GM18861 (cell line): ENCODE measurements at regions not wholly inside any gene's neighbourhood (a gene's known extent, or its start where the extent isn't known, plus 50 kb on each side); places are given as distances from the start of the nearest gene placed in this dataset.
"Not testable (repeated sequence)": the region's sequence is repeated elsewhere in the genome, so short reads cannot be mapped to it uniquely, and the experiment has no call there.

Experiments used
- ATAC-seq: cut with Tn5 transposase; IDR thresholded peaks from one replicate; pipeline ENCODE4 v1.9.1; 2021; ENCODE audit not compliant: unreplicated experiment

DNA sequence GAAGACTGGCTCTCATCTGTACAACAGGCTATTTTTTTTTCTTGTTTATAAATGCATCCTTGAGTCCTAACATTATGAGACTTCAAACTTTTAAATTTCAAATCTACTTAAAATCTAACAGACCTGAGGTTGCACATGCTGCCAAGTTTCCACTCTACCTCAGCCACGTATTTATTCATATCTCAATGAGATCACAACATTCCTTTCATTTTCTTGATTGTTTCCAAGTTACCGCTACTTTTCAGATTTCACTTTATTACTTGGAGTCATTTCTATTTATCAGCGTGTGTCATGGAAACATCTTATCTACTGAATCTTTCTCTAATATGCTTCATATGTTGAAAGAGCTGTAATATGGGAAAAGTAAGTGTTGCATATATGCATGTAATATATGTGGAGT is 1257.5 kb upstream of the ATXN8OS start:
- ATAC-seq, result no peak

GRCh38 chr13:68846663-68847062 is 1261.0 kb upstream of the ATXN8OS start:
- ATAC-seq, result no peak

GRCh38 chr13:68834375-68834774 is 1273.3 kb upstream of the ATXN8OS start:
- no peak for ATAC-seq

DNA sequence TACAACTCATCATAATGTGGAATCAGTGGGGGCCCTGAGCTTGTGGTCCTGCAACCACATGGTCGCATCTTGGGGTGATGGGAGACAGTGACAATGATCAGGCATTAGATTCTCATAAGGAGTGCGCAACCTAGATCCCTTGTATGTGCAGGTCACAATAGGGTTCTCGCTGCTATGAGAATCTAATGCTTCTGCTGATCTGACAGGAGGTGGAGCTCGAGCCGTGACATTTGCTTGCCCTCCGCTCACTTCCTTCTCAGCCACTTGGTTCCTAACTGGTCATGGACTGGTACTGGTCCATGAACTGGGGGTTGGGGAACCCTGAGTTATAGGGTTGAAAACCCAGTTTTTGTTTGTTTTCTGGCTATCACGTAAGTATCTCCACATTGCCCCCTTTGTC is 1290.9 kb upstream of the ATXN8OS start:
- no peak for ATAC-seq

- no peak for ATAC-seq
Measured at GRCh38 chr13:68813180-68813796, 1294.3 kb upstream of the ATXN8OS start.

GRCh38 chr13:68810660-68811059 is 1297.0 kb upstream of the ATXN8OS start:
- ATAC-seq, result no peak

DNA sequence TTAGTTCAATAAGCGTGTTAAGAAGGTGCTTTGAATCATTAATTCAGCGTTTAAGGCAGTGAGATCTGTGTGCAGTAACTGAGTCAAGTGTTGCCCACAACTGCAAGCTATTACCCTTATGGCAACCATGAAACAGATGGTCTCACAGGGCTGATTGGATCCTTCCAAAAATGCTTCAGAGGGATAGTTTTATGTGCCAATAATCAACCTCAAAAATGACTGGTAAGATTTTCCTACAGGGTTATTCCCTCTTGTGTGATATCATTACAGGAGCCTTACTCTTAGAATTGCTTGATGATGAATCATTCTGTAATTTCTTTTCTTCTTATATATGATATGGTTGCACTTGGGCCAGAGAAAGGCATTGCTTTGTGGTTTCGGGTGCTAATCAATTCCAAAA is 1299.2 kb upstream of the ATXN8OS start:
- no peak for ATAC-seq

DNA sequence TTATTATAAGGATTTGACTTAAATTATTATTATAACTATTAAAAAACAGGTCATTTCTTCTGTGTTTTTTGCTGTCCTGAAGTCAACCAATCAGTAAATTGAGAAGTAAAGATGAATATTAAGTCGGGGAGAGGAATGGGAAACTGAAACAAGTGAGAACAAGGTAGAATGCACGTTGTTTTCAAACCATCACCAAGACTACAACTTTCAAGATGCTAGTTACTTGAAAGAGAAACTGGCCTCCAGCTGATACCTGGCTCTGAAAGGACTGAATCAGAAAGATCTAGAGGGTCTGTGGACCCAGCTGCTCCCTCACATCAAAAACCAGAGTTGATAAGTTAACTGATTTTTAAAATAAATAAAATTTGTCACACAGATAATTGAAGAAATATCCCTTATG is 1301.5 kb upstream of the ATXN8OS start:
- ATAC-seq, result no peak

DNA sequence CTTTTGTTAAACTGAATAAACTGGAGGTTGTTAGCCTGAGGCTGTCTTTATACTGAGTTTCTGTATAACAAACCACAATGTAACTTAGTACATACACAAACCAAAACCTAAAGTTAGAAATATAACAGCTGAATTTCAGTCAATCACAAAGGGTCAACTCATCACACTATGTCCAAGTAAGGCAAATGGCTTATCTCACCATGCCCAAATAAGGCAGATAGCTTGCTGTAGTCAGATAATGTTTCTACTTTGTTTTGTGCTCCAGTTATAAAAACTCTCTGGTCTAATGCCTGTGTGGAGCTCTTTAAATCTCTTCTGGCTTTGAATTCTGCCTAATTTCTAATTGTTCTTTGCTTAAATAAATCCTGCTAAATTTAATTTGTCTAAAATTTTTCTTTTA is 1323.4 kb upstream of the ATXN8OS start:
- no peak for ATAC-seq

- no peak for ATAC-seq
Measured at GRCh38 chr13:68759617-68760016, 1348.0 kb upstream of the ATXN8OS start.

- ATAC-seq, result no peak
Measured at GRCh38 chr13:68749796-68750195, 1357.8 kb upstream of the ATXN8OS start.

DNA sequence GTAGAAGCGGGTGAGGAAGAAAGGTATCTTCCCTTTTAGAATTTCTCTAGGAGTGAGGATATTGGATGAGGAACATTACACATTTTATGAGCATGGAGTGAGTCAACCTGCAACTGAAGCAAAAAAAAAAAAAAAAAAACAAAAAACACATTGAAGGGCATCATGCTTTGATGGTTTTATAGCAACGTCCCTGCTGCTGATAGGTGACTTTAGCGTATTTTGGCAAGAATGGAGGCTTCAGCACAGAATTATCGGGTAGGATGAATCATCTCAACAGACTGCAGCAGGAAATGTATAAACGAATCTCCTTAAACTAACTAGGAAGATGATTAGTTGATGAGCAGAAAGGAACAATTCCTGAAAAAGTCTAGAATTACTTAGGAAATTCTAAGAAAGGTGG is 1359.6 kb upstream of the ATXN8OS start:
- ATAC-seq, result no peak

DNA sequence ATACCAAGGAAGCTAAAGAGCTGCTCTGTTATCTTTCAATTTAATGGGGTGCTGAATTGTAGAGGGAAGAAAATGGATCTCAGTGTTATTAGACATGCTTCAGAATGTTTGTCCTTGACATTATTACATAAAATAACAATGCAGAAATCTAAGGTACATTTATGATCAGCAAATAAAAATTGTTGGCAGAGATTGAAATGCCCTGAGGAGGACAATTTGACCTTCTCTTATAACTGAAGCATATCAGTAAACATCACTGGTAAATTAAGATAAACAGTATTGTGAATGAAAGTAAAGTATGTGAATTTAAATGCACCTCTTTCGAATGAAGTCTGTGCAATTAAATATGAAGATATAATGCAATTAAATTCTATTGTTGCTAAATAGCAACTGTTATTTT is 1362.1 kb upstream of the ATXN8OS start:
- no peak for ATAC-seq

- ATAC-seq, result no peak
Measured at GRCh38 chr13:68736961-68737360, 1370.7 kb upstream of the ATXN8OS start.

GRCh38 chr13:68727798-68728197 is 1379.8 kb upstream of the ATXN8OS start:
- no peak for ATAC-seq

DNA sequence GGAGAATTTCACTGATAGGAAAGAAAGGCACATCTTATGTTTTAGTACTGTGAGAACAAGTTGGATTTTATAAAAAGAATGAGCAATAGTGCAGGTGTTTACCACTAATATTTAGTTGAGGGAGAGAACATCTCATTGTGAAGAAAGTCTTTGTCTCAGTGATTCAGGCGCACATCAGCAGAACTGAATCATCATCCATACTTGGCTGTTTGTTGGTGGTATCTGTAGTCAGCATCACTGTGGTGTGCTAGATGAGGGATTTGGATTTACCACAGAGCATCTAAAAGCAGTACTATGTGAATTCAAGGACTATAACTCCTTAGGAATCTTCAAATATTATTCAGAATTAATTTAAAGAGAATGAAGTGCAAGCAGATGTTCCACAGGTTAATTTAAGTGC is 1380.5 kb upstream of the ATXN8OS start:
- no peak for ATAC-seq

DNA sequence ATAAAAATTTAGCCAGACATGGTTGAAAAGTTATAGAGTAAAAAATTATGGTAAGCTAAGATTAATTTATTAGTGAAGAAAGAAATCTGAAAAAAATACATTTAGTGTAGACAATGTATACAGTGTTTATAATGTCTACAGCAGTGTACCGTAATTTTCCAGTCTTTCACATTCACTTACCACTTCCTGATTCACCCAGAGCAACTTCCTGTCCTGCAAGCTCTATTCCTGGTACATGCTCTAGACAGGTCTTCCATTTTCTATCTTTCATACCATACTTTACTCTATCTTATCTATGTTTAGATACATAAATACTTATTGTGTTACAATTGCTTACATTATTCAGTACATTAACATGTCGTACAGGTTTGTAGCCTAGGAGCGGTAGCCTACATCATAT is 1387.8 kb upstream of the ATXN8OS start:
- ATAC-seq, result no peak

DNA sequence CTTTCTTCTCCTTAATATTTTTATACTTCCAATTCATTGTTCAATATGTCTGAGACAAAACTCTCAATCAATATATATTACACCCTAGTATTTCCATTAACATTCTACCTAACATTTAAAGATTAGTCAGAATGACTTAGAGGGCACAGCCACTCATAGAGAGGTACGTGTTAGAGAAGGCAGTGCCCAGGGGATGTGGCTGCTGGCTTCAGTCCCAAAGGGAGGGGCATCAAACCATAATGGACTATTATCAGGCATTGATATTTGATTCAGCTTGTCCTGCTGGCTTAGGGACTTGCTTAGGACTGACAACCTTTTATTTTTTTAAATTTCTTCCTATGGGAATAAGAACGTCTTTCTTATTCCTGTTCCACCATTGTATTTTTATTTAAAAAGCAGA is 1392.0 kb upstream of the ATXN8OS start:
- no peak for ATAC-seq

DNA sequence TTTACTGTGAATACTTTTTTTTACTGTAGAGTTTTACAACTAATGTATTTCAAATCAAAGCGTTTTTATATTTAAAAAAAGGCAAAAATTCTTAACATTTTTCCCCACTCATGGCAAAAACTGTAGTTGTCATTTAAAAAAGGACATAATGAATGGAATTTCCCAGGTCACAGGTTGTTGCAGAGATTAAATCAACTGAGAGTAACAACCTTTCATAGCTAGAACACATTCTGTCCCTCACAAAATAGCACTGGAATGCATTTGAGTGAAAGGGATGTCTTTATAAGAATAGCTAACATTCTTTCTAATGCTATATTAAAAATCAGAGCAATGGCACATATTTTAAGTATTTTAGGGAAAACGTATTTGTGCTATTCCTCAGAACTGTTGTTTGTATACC is 1393.3 kb upstream of the ATXN8OS start:
- no peak for ATAC-seq

DNA sequence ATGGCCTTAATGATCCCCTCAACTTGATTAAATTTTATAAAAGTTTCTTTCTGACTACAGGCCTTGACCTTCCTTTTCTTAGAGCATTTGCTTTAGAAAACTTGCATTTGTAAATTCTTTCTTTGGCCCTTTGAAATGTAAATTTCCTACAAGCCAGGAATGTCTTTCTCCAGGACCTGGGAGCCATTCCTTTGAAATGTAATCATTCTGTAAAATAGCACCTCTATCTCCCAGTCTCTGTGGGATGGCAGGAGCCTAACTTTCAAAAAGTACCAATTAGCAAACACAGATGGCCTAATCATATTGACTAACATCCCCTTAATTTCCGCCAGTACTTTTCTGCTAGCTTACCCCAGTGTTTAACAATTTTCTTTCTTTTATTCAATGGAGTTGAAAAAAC is 1394.2 kb upstream of the ATXN8OS start:
- ATAC-seq, result no peak

- ATAC-seq, result no peak
Measured at GRCh38 chr13:68708336-68708908, 1399.2 kb upstream of the ATXN8OS start.

DNA sequence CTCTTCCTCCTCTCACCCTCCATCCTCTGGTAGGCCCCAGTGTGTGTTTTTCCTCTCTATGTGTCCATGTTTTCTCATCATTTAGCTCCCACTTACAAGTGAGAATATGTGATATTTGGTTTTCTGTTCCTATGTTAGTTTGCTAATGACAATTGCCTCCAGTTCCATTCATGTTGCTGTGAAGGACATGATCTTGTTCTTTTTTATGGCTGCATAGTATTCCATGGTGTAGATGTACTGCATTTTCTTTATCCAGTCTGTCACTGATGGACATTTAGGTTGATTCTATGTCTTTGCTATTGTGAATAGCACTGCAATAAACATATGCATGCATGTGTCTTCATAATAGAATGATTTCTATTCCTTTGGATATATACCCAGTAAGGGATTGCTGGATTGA is 1401.6 kb upstream of the ATXN8OS start:
- not testable (repeated sequence) for ATAC-seq

GRCh38 chr13:68697551-68697950 is 1410.1 kb upstream of the ATXN8OS start:
- no peak for ATAC-seq
